ENCODE measurements at regions not wholly inside any gene's neighbourhood (a gene's known extent, or its start where the extent isn't known, plus 50 kb on each side); places are given as distances from the start of the nearest gene placed in this dataset.

- no peak for TF ChIP-seq CTCF (conservative IDR thresholded peaks at IDR 0.05)
- TF ChIP-seq EZH2 (IDR thresholded peaks at IDR 0.05; ENCODE audit: low read depth), result no peak
These were observed 332.9 kb upstream of the PTBP2 start for GRCh38 chr1:96388421-96389310.

All from PC-9 (cell line).